RWPE2 (cell line): ENCODE measurements at regions not wholly inside any gene's neighbourhood (a gene's known extent, or its start where the extent isn't known, plus 50 kb on each side); places are given as distances from the start of the nearest gene placed in this dataset.

Experiments
- ATAC-seq: fragments of 200-7000 bp; cut with Tn5 transposase; 3 replicates; pipeline ENCODE4 v1.9.1; 2021; ENCODE audit warnings: low read depth
- DNase-seq: peaks from one replicate; pipeline ENCODE4 v3.0.0-alpha.2; 2020; ENCODE audit warnings: low spot score
- H3K27ac ChIP-seq: fragments of 450-650 bp; 2 replicates; pipeline ENCODE4 v1.5.1; 2017; ENCODE audit warnings: mild to moderate bottlenecking; ENCODE audit not compliant: poor library complexity, severe bottlenecking
- H3K27me3 ChIP-seq: fragments of 250-450 bp; sonication (Bioruptor Pico); 2 replicates; pipeline ENCODE4 v1.5.1; 2021; ENCODE audit warnings: mild to moderate bottlenecking, moderate library complexity; ENCODE audit not compliant: insufficient read depth, poor library complexity, severe bottlenecking
- H3K36me3 ChIP-seq: fragments of 250-450 bp; sonication (Bioruptor Pico); 2 replicates; pipeline ENCODE4 v1.5.1; 2020; ENCODE audit warnings: low read depth, mild to moderate bottlenecking, moderate library complexity
- H3K4me1 ChIP-seq: fragments of 250-450 bp; sonication (Bioruptor Pico); 2 replicates; pipeline ENCODE4 v1.5.1; 2021; ENCODE audit warnings: mild to moderate bottlenecking, moderate library complexity; ENCODE audit not compliant: insufficient read depth, poor library complexity, severe bottlenecking
- H3K4me3 ChIP-seq: fragments of 250-450 bp; sonication (Bioruptor Pico); 2 replicates; pipeline ENCODE4 v1.5.1; 2021; ENCODE audit warnings: mild to moderate bottlenecking, moderate library complexity; ENCODE audit not compliant: severe bottlenecking
- H3K9me3 ChIP-seq: fragments of 250-450 bp; sonication (Bioruptor Pico); 2 replicates; pipeline ENCODE4 v1.5.1; 2021; ENCODE audit warnings: mild to moderate bottlenecking, moderate library complexity; ENCODE audit not compliant: severe bottlenecking
- CTCF ChIP-seq: fragments of 450-650 bp; IDR thresholded peaks from one replicate; pipeline ENCODE4 v1.5.1; 2017; ENCODE audit warnings: mild to moderate bottlenecking, moderate library complexity; ENCODE audit not compliant: poor library complexity, severe bottlenecking

- ATAC-seq, result no peak
- H3K9me3 ChIP-seq, result no peaks in the 10 kb centered on the region
- DNase-seq, result no peak
- H3K36me3 ChIP-seq, result no peaks in the 10 kb centered on the region
- no peak overlapping the region for H3K27ac ChIP-seq
- H3K27me3 ChIP-seq, result no peaks in the 10 kb centered on the region
- TF ChIP-seq CTCF, result no peak
- no peak overlapping the region for H3K4me3 ChIP-seq
- no peaks in the 10 kb centered on the region for H3K4me1 ChIP-seq
These were observed 763.9 kb upstream of the LRFN5 start for GRCh38 chr14:40842816-40843215.

- no peaks in the 10 kb centered on the region for H3K9me3 ChIP-seq
- TF ChIP-seq CTCF, result no peak
- H3K4me3 ChIP-seq, result no peak overlapping the region
- DNase-seq, result no peak
- H3K27me3 ChIP-seq, result no peaks in the 10 kb centered on the region
- no peak for ATAC-seq
- no peak overlapping the region for H3K27ac ChIP-seq
- no peaks in the 10 kb centered on the region for H3K36me3 ChIP-seq
- no peaks in the 10 kb centered on the region for H3K4me1 ChIP-seq
These were observed 764.8 kb upstream of the LRFN5 start for GRCh38 chr14:40841886-40842285.

GRCh38 chr14:40838601-40839000 is 768.1 kb upstream of the LRFN5 start:
- ATAC-seq (no peak), DNase-seq (no peak)
- H3K27ac ChIP-seq, result no peak overlapping the region
- no peak for TF ChIP-seq CTCF
- no peak overlapping the region for H3K4me3 ChIP-seq
- H3K27me3 ChIP-seq, result peaks cover 3% of the 10 kb centered on the region
- no peaks in the 10 kb centered on the region for H3K4me1 ChIP-seq
- no peaks in the 10 kb centered on the region for H3K9me3 ChIP-seq
- no peaks in the 10 kb centered on the region for H3K36me3 ChIP-seq

GRCh38 chr14:40806471-40806870 is 800.2 kb upstream of the LRFN5 start:
- ATAC-seq (no peak), DNase-seq (no peak)
- no peak for TF ChIP-seq CTCF
- H3K4me1 ChIP-seq, result no peaks in the 10 kb centered on the region
- no peaks in the 10 kb centered on the region for H3K36me3 ChIP-seq
- no peak overlapping the region for H3K27ac ChIP-seq
- no peaks in the 10 kb centered on the region for H3K9me3 ChIP-seq
- H3K27me3 ChIP-seq, result peaks cover 19% of the 10 kb centered on the region
- H3K4me3 ChIP-seq, result no peak overlapping the region

- no peak overlapping the region for H3K4me3 ChIP-seq
- no peak for ATAC-seq
- no peaks in the 10 kb centered on the region for H3K36me3 ChIP-seq
- no peaks in the 10 kb centered on the region for H3K4me1 ChIP-seq
- no peak for DNase-seq
- H3K9me3 ChIP-seq, result no peaks in the 10 kb centered on the region
- peaks cover 1% of the 10 kb centered on the region for H3K27me3 ChIP-seq
- no peak overlapping the region for H3K27ac ChIP-seq
- no peak for TF ChIP-seq CTCF
These were observed 810.5 kb upstream of the LRFN5 start for GRCh38 chr14:40796168-40796567.
